NCI-H146 treated with DMSO at 0.1 percent for 48 hours (cell line): ENCODE measurements at regions not wholly inside any gene's neighbourhood (a gene's known extent, or its start where the extent isn't known, plus 50 kb on each side); places are given as distances from the start of the nearest gene placed in this dataset.

Experiments used
- DNase-seq: peaks from one replicate; lab custom pipeline; 2025; ENCODE audit not compliant: unreplicated experiment; lab: John Stamatoyannopoulos, UW

GRCh38 chr22:47398921-47399790 lies 636.7 kb downstream of the TBC1D22A start:
- no peak for DNase-seq

GRCh38 chr22:47398491-47398890 lies 636.0 kb downstream of the TBC1D22A start:
- DNase-seq = no peak

GRCh38 chr22:47397673-47398072 lies 635.2 kb downstream of the TBC1D22A start:
- DNase-seq = no peak

GRCh38 chr22:47396515-47396914 lies 634.1 kb downstream of the TBC1D22A start:
- DNase-seq = no peak

- no peak for DNase-seq
These were observed 633.7 kb downstream of the TBC1D22A start for GRCh38 chr22:47396105-47396504.

GRCh38 chr22:47395481-47395880 lies 633.0 kb downstream of the TBC1D22A start:
- no peak for DNase-seq

- DNase-seq = no peak
These were observed 632.3 kb downstream of the TBC1D22A start for GRCh38 chr22:47394504-47395440.

GRCh38 chr22:47393191-47393590 lies 630.7 kb downstream of the TBC1D22A start:
- no peak for DNase-seq

GRCh38 chr22:47392729-47393128 lies 630.3 kb downstream of the TBC1D22A start:
- no peak for DNase-seq

- no peak for DNase-seq
These were observed 629.6 kb downstream of the TBC1D22A start for GRCh38 chr22:47392054-47392347.

- no peak for DNase-seq
These were observed 629.0 kb downstream of the TBC1D22A start for GRCh38 chr22:47391169-47392053.

- no peak for DNase-seq
These were observed 627.8 kb downstream of the TBC1D22A start for GRCh38 chr22:47390026-47390970.

- DNase-seq = no peak
These were observed 626.8 kb downstream of the TBC1D22A start for GRCh38 chr22:47389201-47389600.

- no peak for DNase-seq
These were observed 626.3 kb downstream of the TBC1D22A start for GRCh38 chr22:47388778-47389177.

- DNase-seq = no peak
These were observed 625.9 kb downstream of the TBC1D22A start for GRCh38 chr22:47388331-47388730.

- DNase-seq = no peak
These were observed 624.5 kb downstream of the TBC1D22A start for GRCh38 chr22:47386812-47387510.

- DNase-seq = no peak
These were observed 622.5 kb downstream of the TBC1D22A start for GRCh38 chr22:47384977-47385376.

- no peak for DNase-seq
These were observed 619.9 kb downstream of the TBC1D22A start for GRCh38 chr22:47382164-47382890.

- DNase-seq = no peak
These were observed 618.8 kb downstream of the TBC1D22A start for GRCh38 chr22:47381240-47381639.
